GM12878 (cell line): ENCODE measurements at regions not wholly inside any gene's neighbourhood (a gene's known extent, or its start where the extent isn't known, plus 50 kb on each side); places are given as distances from the start of the nearest gene placed in this dataset.

Source experiments
- BHLHE40 ChIP-seq, 2 experiments: fragments of 450-650 bp in 1 of 2; IDR thresholded peaks; 2 replicates each; pipeline ENCODE4 v1.6.1; 2011 to 2017; ENCODE audit warnings: low read depth in 2 of 2, borderline replicate concordance in 1 of 2, improper control_type of control experiment in 1 of 2, low read length in 1 of 2, mild to moderate bottlenecking in 1 of 2
- BRCA1 ChIP-seq: IDR thresholded peaks from 2 replicates; pipeline ENCODE4 v1.6.1; 2011; ENCODE audit warnings: low read depth, low read length, improper control_type of control experiment
- MXI1 ChIP-seq: fragments of 150-350 bp; IDR thresholded peaks from 2 replicates; pipeline ENCODE4 v1.6.1; 2011; ENCODE audit warnings: low read depth, mild to moderate bottlenecking, inconsistent platforms, low read length, improper control_type of control experiment
- MYC ChIP-seq: IDR thresholded peaks from 2 replicates; pipeline ENCODE4 v1.6.1; 2011; ENCODE audit warnings: mild to moderate bottlenecking, low read length, moderate library complexity, inconsistent platforms; ENCODE audit not compliant: insufficient read depth, insufficient replicate concordance, insufficient read length, severe bottlenecking
- NR2C2 ChIP-seq: IDR thresholded peaks from 2 replicates; pipeline ENCODE4 v1.6.1; 2011; ENCODE audit warnings: borderline replicate concordance, low read depth; ENCODE audit not compliant: control insufficient read depth, insufficient read length
- POLR2A ChIP-seq: IDR thresholded peaks from 2 replicates; pipeline ENCODE4 v1.6.1; 2011; ENCODE audit warnings: low read depth, mild to moderate bottlenecking, low read length
- RAD21 ChIP-seq: IDR thresholded peaks from 2 replicates; pipeline ENCODE4 v1.6.1; 2011; ENCODE audit warnings: mild to moderate bottlenecking, low read depth, low read length, moderate library complexity; ENCODE audit not compliant: insufficient read depth
- RAD51 ChIP-seq: fragments of 450-650 bp; IDR thresholded peaks from 2 replicates; pipeline ENCODE4 v1.6.1; 2016; ENCODE audit warnings: moderate library complexity, mild to moderate bottlenecking, inconsistent platforms
- RCOR1 ChIP-seq: conservative IDR thresholded peaks from 2 replicates; pipeline ENCODE4 v1.6.1; 2012; ENCODE audit warnings: low read depth, low read length, improper control_type of control experiment
- SP1 ChIP-seq: IDR thresholded peaks from one replicate; pipeline ENCODE4 v1.6.1; 2011; ENCODE audit warnings: low read depth, low read length
- TF ChIP-seq, protein P1 (sequence below): IDR thresholded peaks from 2 replicates; pipeline ENCODE4 v1.6.1; 2012; ENCODE audit warnings: low read depth, low read length, improper control_type of control experiment
- TF ChIP-seq, protein P2 (sequence below): fragments of 150-350 bp; IDR thresholded peaks from 2 replicates; pipeline ENCODE4 v1.6.1; 2016; ENCODE audit warnings: low read depth, low read length
- TF ChIP-seq, protein P3 (sequence below), 3 experiments: IDR thresholded peaks in 2 of 3; conservative IDR thresholded peaks in 1 of 3; 2 replicates each; pipeline ENCODE4 v1.5.1; 2011; ENCODE audit warnings: low read depth in 3 of 3, low read length in 3 of 3, mild to moderate bottlenecking in 3 of 3, control low read depth in 2 of 3, moderate library complexity in 2 of 3, inconsistent platforms in 1 of 3, mixed read lengths in 1 of 3; ENCODE audit not compliant: control insufficient read depth in 2 of 3, insufficient read depth in 1 of 3; ENCODE audit errors: extremely low read depth in 1 of 3
- TF ChIP-seq, protein P4 (sequence below): IDR thresholded peaks from 2 replicates; pipeline ENCODE4 v1.6.1; 2011; ENCODE audit warnings: low read depth, mild to moderate bottlenecking, low read length, moderate library complexity, borderline replicate concordance; ENCODE audit errors: extremely low read depth

DNA sequence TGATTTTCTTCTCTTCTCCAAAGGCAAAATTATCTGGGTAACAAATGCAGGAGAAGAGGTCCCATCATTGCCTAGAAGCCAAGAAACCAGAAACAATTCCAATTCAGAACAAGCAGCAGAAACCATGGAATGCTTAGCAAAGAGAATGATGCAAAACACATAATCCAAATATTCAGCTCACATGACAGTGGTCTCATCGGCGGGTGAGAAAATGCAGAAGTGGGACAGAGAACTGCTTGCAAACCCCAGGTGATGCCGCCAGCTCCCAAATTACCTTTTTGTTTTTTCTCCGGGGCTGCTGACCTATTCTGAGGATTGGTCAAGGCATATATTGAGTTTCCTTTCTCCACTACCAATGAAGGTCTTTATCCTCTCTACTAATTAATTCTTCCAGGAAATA is 99.7 kb downstream of the ZNF22 start:
- TF ChIP-seq RCOR1: no peak
- TF ChIP-seq, protein P1, sequence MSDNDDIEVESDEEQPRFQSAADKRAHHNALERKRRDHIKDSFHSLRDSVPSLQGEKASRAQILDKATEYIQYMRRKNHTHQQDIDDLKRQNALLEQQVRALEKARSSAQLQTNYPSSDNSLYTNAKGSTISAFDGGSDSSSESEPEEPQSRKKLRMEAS: no peak
- TF ChIP-seq BRCA1: no peak
- TF ChIP-seq, protein P2, sequence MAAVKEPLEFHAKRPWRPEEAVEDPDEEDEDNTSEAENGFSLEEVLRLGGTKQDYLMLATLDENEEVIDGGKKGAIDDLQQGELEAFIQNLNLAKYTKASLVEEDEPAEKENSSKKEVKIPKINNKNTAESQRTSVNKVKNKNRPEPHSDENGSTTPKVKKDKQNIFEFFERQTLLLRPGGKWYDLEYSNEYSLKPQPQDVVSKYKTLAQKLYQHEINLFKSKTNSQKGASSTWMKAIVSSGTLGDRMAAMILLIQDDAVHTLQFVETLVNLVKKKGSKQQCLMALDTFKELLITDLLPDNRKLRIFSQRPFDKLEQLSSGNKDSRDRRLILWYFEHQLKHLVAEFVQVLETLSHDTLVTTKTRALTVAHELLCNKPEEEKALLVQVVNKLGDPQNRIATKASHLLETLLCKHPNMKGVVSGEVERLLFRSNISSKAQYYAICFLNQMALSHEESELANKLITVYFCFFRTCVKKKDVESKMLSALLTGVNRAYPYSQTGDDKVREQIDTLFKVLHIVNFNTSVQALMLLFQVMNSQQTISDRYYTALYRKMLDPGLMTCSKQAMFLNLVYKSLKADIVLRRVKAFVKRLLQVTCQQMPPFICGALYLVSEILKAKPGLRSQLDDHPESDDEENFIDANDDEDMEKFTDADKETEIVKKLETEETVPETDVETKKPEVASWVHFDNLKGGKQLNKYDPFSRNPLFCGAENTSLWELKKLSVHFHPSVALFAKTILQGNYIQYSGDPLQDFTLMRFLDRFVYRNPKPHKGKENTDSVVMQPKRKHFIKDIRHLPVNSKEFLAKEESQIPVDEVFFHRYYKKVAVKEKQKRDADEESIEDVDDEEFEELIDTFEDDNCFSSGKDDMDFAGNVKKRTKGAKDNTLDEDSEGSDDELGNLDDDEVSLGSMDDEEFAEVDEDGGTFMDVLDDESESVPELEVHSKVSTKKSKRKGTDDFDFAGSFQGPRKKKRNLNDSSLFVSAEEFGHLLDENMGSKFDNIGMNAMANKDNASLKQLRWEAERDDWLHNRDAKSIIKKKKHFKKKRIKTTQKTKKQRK: no peak
- no peak for TF ChIP-seq RAD51
- TF ChIP-seq, protein P3, sequence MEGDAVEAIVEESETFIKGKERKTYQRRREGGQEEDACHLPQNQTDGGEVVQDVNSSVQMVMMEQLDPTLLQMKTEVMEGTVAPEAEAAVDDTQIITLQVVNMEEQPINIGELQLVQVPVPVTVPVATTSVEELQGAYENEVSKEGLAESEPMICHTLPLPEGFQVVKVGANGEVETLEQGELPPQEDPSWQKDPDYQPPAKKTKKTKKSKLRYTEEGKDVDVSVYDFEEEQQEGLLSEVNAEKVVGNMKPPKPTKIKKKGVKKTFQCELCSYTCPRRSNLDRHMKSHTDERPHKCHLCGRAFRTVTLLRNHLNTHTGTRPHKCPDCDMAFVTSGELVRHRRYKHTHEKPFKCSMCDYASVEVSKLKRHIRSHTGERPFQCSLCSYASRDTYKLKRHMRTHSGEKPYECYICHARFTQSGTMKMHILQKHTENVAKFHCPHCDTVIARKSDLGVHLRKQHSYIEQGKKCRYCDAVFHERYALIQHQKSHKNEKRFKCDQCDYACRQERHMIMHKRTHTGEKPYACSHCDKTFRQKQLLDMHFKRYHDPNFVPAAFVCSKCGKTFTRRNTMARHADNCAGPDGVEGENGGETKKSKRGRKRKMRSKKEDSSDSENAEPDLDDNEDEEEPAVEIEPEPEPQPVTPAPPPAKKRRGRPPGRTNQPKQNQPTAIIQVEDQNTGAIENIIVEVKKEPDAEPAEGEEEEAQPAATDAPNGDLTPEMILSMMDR (IDR thresholded peaks at IDR 0.05 in 2 of 3, conservative IDR thresholded peaks at IDR 0.05 in 1 of 3; ENCODE audit: control insufficient read depth in 2 of 3, extremely low read depth in 1 of 3, insufficient read depth in 1 of 3, low read depth in 3 of 3, low read length in 3 of 3): no peak
- TF ChIP-seq MXI1: no peak
- TF ChIP-seq POLR2A: no peak
- TF ChIP-seq, protein P4, sequence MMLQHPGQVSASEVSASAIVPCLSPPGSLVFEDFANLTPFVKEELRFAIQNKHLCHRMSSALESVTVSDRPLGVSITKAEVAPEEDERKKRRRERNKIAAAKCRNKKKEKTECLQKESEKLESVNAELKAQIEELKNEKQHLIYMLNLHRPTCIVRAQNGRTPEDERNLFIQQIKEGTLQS: no peak
- TF ChIP-seq SP1: no peak
- no peak for TF ChIP-seq BHLHE40 (IDR thresholded peaks at IDR 0.05; ENCODE audit: borderline replicate concordance in 1 of 2, low read depth in 2 of 2, low read length in 1 of 2)
- no peak for TF ChIP-seq NR2C2
- no peak for TF ChIP-seq RAD21
- TF ChIP-seq MYC: no peak
